ENCODE measurements at regions not wholly inside any gene's neighbourhood (a gene's known extent, or its start where the extent isn't known, plus 50 kb on each side); places are given as distances from the start of the nearest gene placed in this dataset.
"Not testable (repeated sequence)": the region's sequence is repeated elsewhere in the genome, so short reads cannot be mapped to it uniquely, and the experiment has no call there.

DNA sequence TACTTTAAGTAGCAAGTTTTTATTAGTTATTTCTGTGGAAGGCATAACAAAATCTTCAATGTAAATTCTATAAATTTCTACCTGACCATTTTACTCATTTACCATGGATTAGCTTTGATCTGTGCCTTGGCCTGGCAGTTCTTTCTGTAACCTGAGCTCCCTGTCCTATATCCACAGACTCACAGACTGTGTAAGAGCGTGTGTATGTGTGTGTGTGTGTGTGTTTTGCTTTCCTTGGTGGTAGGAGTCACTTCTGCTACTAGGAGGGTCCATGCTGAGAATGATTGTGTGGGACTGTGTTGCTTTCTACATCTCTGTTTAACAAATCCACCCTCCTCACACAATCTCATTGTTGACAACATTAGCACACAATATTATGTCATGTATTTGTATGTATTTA is 221.2 kb upstream of the PELI2 start:
- no peak for DNase-seq (ENCODE audit: low read depth in 2 of 2)

GRCh38 chr14:55898938-55899337 is 219.3 kb upstream of the PELI2 start:
- DNase-seq (ENCODE audit: low read depth in 2 of 2): no peak

GRCh38 chr14:55899531-55899930 is 218.7 kb upstream of the PELI2 start:
- no peak for DNase-seq (ENCODE audit: low read depth in 2 of 2)

GRCh38 chr14:55900749-55901148 is 217.5 kb upstream of the PELI2 start:
- DNase-seq (ENCODE audit: low read depth in 2 of 2): no peak

DNA sequence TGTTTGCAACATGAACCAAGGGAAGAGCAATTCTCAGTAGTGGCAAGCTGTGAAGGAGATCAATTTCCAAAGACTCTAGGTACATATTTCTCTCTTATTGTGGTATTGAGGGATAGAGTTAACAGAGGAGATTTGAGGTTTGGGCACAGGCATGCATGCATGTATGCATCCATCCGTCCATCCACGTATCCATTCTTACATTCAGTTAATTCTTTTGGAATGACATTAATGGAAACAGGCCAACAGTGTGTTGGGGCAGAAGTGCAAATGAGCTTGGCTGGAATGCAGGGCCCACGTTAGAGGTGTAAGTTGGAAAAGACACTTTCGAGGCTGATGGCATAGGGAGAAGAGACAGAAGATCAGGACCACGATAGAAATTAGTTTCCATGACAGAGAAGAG is 216.9 kb upstream of the PELI2 start:
- no peak for DNase-seq (ENCODE audit: low read depth in 2 of 2)

DNA sequence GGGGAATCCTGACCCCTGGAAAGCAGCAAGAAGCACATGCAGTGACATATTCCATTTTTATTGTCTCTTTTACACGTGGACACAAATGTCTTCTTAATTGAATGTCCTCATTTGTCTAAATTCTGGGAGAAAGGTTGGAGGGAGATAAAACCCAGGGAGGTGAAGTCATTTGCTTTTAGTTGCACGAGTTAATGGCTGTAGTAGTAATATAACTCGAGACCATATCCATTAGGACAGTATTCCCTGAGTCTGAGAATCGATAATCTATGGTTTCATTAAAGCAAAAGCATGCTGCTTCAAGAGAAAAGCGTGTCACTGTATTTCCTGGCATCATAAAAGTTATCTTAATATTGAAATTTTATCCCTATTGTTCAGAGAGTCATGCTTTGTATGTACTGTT is 216.0 kb upstream of the PELI2 start:
- DNase-seq (ENCODE audit: low read depth in 2 of 2): no peak

- DNase-seq (ENCODE audit: low read depth in 2 of 2): no peak
These were observed 214.1 kb upstream of the PELI2 start for GRCh38 chr14:55904086-55904485.

- no peak for DNase-seq (ENCODE audit: low read depth in 2 of 2)
These were observed 210.1 kb upstream of the PELI2 start for GRCh38 chr14:55908106-55908505.

GRCh38 chr14:55909879-55910278 is 208.3 kb upstream of the PELI2 start:
- DNase-seq (ENCODE audit: low read depth in 2 of 2): no peak

DNA sequence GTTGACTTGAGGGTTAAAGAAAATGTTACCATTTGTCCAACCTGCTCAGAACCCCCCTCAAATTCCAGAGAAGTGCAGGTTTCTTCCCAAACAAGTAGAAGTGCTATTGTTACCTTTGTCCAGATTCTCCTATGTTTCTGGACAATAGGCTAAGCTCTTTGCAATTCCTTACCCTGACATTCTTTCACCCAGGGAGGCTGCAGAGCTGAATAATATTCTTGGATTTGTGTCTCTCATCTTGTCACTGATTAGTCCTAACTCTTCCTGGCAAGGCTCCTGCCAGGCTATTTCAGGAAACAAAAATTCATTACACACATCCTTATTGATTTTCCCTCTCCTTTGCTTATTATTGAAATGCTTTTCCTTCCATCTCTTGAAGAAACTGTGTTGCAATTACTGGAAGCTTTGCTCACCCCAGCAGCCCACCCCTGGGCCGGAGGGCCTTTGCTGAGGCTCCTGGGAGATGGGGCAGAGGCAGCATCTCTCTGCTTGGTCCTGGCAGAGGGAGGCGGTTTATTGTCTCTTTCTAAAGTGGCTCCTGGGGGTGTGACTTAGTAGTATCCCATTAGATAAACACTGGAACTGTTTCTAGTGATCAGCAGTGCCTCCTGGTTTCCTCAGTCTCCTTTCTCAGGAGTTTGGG is 207.5 kb upstream of the PELI2 start:
- no peak for DNase-seq (ENCODE audit: low read depth in 2 of 2)

DNA sequence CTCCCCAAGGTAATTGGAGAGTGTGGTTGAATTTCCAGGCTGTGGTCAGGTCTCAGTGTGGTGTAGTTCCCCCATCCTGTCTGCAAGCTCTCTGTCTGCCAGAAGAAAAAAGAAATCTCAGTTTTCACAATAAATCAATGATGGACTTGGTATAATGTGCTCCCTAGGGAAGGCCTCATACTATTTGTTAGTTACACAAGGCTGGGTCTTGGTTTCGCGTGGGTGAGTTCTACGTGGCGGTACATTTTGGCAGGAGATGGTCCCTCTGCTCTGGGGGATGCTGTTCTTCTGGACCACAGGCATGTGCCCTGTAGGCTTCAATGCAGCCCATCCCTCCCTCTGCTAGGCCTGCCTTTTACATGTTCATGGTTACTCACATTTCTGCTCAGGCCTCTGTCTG is 206.4 kb upstream of the PELI2 start:
- DNase-seq (ENCODE audit: low read depth in 2 of 2): no peak

- no peak for DNase-seq (ENCODE audit: low read depth in 2 of 2)
These were observed 205.9 kb upstream of the PELI2 start for GRCh38 chr14:55912344-55912743.

DNA sequence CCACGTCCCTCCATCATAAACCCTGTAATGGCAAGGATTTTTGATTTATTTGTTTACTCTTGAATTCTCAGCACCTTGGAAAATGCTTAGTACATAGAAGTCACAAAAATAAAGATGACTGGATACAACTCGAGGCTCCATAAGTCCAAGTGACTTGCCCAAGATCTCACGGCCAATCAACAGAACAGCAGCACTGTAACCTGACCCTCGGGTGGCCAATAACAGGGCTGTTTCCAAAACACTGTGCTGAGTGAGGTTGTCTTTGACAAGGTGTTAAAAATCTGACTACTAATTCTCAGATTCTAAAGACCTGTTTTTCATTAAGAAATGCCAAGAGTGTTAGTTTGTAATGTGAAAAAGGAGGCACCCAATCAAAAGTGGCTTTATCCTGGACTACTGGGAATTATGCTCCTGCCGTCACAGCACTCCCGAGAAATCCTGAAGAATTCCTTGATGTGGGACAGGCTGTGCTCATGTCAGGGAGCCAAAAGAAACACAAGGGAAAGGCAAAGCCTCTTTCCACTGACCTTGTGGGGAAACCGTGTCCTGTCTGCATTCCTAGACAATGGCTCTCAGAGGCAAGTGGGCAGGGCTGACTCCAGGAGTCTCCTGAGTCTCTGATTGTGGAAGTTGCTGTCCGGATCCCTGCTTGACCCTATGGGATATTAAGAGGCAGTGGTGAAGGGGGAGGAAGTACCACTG is 204.7 kb upstream of the PELI2 start:
- DNase-seq (ENCODE audit: low read depth in 2 of 2): no peak

DNA sequence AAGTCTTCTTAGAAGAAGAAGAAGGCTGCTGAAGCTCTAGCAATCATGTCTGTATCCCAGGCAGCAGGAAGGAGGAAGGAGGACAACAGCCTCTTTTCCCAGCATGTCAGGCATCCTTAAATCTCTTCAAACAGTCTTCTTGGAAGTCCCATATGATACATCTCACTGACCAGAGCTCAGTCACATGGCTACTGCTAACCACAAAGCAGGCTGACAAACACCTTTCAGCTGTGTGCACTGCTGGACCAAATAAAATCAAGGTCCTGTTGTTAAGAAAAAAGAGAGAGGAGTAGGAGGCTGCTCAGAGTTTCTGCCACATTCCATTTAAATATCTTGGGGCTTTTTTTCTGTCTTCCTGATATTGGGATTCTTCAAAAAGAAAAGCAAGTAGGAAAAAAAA is 203.4 kb upstream of the PELI2 start:
- DNase-seq (ENCODE audit: low read depth in 2 of 2): no peak

DNA sequence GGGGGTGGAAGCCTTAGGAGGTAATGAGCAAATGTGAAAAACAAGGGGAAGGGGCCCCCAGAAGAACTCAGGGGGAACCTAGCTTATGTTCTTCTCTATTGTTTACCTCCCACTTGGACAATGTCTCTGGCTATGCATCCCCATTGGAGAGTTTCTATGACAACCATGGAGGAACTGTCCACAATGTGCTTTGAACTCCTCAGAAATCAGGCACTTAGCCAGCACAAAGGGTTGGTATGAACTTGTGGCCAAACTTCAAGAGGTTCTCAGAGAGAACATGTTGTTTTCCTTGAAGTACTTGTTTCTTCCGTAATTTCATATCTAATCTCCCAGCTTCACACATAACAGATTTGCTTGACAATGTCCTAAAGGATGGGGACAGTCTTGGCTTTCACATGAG is 202.8 kb upstream of the PELI2 start:
- DNase-seq (ENCODE audit: low read depth in 2 of 2): no peak

GRCh38 chr14:55919800-55920199 is 198.4 kb upstream of the PELI2 start:
- DNase-seq (ENCODE audit: low read depth in 2 of 2): not testable (repeated sequence)

DNA sequence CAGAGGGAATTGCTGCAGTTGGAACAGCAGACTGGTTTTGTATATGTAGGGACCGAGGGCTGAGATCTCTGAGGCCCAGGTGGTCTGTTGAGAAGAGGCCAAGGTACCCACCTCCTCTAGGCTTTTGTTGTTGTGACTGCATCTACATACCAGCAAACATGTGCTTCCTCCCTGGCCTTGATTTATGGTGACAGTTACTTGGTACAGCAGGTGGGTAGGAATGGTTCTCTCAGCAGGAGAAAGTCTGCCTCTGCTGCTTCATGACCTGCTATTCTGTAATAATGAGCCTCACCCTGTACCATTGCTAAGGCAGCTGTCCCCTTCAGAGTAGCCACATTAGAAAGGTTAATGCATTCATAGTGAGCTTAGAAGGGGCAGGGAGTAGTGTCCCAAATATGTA is 196.7 kb upstream of the PELI2 start:
- no peak for DNase-seq (ENCODE audit: low read depth in 2 of 2)

- DNase-seq (ENCODE audit: low read depth in 2 of 2): no peak
These were observed 192.2 kb upstream of the PELI2 start for GRCh38 chr14:55926007-55926406.

- DNase-seq (ENCODE audit: low read depth in 2 of 2): no peak
These were observed 191.2 kb upstream of the PELI2 start for GRCh38 chr14:55927028-55927427.

DNA sequence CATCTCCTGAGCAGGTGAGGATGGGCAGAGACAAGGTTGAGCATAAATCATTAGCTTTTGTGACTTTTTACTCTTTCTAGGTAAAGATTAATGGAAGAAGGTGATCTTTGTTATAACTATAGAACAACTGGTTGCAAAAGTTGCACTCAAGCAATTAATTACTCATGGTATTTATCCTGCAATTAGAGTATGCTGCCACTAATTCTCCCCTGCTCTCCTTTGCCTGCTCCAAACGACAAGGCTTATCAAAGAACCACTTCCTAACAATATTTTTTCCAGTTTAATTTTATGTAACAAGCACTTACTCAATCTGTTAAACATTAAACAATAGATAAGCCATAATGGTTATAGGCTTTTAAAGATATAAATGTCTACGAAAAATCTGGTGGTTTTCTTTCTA is 189.9 kb upstream of the PELI2 start:
- DNase-seq (ENCODE audit: low read depth in 2 of 2): no peak

DNA sequence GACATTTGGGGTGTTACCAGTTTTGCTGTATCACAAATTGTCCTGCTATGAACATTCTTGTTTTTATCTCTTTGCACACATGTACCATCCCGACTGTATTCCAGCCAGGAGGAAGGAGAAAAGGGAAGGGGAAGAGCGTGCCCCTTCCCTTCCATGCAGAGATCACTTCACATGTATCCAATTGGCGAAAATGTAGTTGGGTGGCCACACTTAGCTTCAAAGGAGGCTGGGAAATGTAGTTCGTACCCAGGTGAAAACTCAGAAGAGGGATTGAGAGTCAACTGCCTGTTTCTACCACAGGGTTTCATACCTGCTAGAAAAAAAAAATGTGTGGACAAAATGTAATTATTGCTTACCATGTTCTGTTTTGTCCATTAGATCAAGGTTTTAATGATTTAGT is 189.1 kb upstream of the PELI2 start:
- DNase-seq (ENCODE audit: low read depth in 2 of 2): no peak

- no peak for DNase-seq (ENCODE audit: low read depth in 2 of 2)
These were observed 188.0 kb upstream of the PELI2 start for GRCh38 chr14:55930016-55930784.

GRCh38 chr14:55936691-55937090 is 181.5 kb upstream of the PELI2 start:
- DNase-seq (ENCODE audit: low read depth in 2 of 2): no peak

All from activated CD4-positive, alpha-beta T cell treated with anti-CD3 and anti-CD28 coated beads for 24 hours (primary cell).